GM04504 (cell line): ENCODE measurements at regions not wholly inside any gene's neighbourhood (a gene's known extent, or its start where the extent isn't known, plus 50 kb on each side); places are given as distances from the start of the nearest gene placed in this dataset.
A peak's percentile ranks its signal among the peaks of the same experiment; 100 is the strongest.

Source experiments
- DNase-seq: peaks from one replicate; pipeline ENCODE4 v3.0.0-alpha.2; 2012; ENCODE audit warnings: low read depth

DNA sequence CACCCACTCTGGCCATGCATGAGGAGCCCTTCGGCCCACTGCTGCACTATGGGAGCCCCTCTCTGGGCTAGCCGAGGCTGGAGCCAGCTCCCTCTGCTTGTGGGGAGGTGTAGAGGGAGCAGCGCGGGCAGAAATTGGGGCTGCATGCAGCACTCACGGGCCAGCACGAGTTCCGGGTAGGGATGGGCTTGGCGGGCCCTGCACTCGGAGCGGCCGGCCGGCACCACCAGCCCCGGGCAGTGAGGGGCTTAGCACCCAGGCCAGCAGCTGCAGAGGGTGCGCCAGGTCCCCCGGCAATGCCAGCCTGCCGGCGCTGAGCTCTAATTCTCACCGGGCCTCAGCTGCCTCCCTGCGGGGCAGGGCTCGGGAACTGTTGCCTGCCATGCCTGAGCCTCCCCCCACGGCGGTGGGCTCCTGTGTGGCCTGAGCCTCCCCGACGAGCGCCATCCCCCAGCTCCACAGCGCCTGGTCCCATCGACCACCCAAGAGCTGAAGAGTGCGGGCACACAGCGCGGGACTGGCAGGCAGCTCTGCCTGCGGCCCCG lies 209.0 kb downstream of the LTN1 start:
- no peak for DNase-seq

DNA sequence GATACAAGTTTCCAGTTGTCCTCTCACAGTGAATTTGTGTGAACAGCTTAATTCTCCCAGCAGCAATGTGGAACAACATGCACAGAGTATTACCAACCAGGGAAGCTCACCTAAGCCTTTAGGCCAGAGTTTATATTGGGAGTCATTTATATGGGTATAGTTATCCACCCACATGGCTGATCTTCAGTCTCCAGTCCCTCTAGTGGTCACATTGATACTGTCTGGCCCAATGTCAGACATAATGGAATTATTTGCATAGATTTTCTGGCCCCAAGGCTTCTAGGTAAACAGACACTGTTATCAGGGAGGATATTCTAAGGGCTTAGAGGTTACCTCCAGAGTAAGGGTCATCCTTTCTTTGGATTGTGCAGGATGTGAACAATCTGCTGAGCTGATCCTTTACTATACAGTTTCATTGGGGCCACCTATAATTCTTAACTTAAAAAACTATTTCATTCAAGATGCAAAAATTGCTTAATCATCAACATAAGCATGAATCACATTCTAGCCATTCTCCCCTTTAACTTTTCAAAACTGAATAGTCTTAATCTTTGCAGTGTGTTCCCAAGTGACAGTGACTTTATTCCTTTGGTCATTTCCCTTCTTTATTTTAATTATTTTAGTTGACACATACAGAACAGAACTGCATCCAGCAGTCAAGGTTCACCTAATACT lies 210.9 kb downstream of the LTN1 start:
- DNase-seq, result no peak

DNA sequence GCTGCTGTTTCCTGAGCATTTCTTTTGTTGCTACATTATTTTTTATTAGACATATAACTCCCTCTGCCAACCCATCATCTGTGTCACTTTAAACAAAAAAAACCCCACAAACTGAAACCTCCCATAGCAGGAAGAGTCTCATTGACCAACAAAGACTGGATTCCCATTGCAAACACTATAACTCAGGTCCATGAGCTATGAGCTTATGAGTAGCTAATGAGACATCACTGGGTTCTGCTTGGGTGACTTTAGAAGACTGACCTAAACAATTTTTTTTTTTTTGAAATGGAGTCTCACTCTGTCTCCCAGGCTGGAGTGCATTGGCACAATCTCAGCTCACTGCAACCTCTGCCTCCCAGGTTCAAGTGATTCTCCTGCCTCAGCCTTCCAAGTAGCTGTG lies 212.8 kb downstream of the LTN1 start:
- DNase-seq, result no peak

DNA sequence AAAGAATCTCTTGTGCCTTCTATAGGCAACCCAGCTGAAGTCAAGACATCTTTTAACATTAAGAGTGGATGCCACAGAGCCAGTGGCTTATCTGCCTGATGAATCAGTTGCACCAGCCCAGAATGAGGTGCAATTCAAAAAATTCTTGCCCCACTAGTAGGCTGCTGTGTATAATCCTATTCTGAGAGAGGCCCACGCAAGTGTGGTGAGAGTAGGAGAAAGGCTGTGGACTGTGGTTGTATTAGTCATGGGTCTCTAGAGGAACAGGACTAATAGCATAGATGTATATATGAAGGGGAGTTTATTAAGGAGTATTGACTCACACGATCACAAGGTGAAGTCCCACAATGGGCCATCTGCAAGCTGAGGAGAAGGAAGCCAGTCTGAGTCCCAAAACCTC lies 216.4 kb downstream of the LTN1 start:
- DNase-seq, result no peak

DNA sequence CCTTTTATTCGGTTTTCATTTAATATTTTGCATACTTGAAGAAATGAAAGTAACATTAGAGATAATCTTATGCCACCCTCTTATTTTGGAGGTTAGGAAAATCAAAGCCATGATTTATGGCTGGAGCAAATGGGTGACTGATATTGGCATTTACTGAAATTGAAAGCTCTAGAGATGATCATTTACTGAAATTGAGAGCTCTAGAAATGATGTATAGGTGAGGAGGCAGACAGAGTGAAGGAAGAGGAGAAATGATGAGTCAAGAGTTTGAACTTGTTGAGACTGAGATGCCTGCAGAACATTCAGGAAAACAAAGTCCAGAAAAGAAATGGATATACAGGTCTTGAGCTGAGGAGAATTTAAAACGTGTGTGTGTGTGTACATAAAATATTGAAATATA lies 217.6 kb downstream of the LTN1 start:
- no peak for DNase-seq

DNA sequence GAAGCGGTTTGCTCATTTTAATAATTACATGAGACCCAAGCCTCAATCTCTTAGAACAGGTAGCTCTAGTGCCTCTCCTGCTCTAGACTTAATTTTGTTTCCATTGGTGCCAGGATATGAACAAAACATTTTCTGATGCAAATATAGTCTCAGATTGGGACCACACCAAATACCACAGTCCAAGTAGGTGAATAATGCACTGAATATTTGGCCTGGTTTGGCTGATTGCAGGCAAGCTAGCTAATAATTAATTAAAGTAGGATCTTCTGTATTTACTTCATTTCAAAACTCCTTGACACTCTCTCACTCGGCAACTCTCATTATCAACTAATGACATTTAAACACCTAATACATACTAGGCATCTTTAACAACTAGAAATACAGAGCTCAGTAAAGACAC lies 219.6 kb downstream of the LTN1 start:
- no peak for DNase-seq

DNA sequence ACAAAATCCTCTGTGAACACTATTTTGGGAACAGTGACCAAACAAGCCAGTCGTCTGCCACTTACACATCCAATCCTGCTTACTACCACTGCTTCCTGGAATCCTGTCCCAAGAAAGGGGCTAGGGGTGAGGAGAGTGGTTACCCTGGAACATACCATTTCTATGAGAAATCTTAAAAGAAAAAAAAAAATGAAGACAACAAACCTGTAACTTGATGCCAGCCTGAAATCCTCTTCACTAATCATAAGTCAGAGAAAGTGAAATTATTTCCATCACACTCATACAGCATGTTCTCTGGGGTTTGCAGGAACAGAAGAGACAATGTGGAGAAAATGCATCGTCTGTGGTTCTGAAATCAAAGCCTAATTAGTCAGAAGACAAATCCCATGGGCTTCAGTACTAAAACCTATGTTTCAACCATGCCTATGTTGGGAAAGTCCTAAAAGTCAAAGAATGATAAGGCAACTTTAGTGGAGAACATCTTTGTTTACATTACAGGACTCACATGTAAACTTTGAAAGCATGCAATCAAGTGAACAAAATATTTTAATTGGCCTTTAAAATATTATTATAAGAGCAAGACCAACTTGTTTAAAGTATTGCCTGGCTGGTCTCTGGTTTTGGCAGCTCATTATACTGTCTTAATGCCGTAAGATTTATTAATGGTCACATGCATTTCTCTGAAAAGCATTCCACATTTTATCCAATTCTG lies 220.7 kb downstream of the LTN1 start:
- peak; percentile 51 for DNase-seq

DNA sequence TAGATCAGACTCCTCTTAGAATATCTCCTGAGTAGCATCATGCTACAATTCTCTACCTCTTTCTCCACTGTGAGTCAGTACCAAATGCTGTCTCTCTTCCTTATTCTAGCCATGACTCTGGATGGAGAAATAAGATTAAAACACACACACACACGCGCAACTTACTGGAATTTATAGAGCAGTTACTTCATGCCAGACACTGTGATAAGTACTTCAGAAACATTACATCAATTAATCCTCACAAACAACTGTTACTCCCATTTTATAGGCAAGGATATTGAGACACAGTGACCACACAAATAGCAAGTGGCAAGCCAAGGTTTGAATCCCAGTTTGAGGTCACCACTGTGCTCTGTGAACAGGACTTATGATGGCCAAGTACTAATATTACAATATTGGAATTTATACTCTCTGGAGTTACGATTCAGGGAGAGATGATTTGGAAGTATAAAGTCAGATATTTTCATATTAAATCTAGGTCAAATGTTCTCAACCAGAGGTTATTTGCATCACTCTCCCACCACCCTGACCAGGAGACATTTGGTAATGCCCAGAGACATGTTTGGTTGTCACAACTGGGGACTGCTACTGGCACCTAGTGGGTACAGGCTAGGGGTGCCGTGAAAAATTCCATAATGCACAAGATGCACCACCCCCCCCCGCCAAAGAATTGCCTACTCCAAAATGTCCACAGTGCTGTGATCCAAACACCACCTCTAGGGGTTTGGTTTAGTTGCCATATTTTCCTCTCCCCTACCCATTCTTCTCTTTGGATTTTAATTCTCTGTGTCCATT lies 221.6 kb downstream of the LTN1 start:
- DNase-seq, result no peak

DNA sequence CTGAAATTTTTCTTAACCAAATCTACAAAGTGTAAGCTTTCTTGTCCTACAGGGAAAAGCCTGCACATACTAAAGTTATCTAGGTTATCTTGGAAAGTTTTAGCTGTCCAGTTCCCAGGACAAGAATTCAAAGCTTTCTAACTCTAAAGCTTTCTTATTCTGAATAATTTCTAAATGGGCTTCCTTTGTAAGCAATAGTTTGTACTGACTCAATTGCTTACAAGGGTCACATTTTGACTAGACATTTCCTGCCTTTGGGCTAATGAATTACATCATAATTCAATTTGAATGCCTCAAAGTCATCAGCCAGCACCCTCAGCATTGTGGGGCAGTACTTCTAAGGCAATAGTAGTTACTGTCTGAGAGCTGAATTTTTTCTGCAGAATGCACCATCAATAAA lies 223.0 kb downstream of the LTN1 start:
- no peak for DNase-seq

DNA sequence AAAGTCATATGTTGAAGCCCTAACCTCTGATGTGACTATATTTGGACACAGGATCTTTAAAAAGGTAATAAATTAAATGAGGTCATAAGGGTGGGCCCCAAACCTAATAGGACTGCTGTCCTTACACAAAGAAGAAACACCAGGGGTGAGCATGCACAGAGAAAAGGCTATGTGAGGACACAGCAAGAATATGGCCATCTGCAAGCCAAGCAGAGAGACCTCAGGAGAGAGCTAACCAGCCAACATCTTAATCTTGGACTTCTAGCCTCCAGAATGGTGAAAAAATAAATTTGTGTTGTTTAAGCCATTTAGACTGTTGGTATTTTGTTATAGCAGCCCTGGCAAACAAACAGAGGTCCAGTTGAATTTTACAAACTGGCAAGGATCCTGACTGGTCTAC lies 223.9 kb downstream of the LTN1 start:
- no peak for DNase-seq

DNA sequence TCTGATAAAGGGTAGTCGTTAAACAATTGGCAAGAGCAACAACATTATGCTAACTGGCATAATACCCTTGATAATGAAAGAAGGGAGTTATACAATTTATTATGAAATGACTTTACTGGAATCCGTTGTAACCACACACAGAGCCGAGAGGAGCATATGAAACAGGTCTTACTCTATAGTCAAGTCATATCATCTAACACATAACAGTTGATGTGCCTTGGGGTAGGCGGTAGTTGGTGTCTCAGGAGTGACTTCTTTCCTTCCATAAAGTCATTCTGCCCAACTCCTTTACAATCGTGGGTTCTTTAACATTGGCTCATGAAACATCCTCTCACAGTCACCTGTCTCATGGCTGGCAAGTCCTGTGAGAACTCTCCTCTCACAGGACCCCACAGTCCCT lies 225.2 kb downstream of the LTN1 start:
- no peak for DNase-seq

DNA sequence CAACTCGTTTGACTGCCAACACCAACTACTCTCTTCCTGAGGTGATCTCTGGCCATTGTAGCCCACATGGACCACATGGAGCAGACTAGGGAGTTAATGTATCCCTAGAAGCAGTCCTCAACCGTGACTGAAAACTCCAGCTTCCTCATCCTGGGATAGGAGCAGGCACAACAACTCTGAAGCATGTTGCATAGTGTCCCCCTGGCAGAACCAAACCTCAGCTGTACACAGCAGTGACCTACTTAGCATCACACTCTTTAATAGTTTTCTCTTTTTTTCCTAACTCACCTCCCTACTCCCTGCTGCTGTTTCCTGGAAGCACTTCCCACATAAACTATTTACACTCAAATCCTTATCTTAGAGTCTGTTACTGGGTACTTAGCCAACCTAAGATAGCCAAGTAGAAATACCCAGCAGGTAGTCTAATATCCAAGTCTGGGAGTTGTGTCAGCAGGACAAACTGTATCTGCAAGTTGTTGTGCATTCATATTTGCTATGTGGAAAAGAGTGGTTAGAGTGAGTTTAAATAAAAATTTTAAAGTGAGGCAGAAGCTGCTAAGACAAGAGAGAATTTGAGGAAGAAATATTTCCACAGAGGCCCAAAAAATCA lies 228.8 kb downstream of the LTN1 start:
- no peak for DNase-seq

DNA sequence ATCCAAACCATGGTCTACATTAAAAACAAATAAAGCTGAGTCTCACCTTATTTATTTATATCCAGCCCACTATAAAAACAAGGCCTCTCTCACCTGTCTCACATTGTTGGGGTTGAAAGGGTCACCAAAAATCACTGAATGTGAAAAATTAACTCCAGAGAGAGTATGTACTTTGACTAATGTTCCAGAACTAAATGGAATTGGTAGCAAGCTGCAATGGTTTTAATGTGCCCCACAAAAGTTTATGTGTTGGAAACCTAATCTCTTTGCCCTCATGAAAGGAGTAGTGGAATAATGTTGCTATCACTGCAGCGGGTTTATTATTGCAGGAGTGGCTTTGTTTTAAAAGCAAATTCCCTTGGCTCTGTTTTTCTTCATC lies 230.3 kb downstream of the LTN1 start:
- DNase-seq, result no peak

DNA sequence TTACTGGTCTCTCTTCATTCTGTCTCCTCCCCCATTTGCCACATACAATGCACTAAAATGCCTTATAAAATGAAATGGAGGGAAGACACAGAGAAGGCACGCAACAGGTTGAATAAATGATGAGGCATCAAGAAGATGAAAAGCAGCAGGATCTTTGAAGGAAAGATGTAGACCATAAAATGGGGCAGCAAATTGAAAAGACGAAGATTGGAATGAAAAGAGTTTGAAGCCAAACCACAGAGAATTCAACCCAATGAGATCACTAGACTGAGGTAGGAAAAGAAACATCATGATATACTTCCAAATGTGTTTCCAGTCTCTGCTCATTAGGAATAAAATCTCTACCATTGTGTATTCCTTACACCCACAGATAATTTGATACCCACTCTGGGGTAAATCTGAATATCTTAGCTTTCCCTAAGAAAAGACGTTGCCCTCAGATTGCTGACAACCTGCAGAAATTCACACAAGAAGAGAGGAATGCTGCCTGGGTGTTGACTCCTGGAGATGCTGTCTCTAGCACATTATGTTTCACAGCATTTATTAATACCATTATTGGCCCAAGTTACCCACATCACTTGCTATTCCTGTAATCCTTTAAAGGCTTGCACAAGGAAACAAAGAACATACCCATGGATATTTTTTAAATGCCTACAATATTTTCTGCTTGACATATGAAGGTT lies 230.9 kb downstream of the LTN1 start:
- DNase-seq, result no peak

DNA sequence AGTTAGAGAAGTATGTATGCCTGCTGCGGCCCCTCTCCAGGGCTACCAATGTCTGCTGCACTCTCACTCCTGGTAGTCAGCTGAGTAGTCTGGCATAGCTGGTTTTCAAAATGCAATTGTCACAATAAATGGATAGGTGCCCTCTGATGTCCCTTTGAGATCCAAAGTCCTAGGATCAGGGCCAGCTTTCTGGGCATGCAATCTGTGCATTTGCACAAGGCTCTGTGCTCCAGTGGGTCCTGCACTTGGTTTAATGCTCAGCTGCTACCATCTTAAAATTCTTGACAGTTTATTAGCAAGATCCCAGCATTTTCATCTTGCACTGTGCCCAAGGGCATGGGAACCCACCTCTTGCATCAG lies 233.8 kb downstream of the LTN1 start:
- no peak for DNase-seq

DNA sequence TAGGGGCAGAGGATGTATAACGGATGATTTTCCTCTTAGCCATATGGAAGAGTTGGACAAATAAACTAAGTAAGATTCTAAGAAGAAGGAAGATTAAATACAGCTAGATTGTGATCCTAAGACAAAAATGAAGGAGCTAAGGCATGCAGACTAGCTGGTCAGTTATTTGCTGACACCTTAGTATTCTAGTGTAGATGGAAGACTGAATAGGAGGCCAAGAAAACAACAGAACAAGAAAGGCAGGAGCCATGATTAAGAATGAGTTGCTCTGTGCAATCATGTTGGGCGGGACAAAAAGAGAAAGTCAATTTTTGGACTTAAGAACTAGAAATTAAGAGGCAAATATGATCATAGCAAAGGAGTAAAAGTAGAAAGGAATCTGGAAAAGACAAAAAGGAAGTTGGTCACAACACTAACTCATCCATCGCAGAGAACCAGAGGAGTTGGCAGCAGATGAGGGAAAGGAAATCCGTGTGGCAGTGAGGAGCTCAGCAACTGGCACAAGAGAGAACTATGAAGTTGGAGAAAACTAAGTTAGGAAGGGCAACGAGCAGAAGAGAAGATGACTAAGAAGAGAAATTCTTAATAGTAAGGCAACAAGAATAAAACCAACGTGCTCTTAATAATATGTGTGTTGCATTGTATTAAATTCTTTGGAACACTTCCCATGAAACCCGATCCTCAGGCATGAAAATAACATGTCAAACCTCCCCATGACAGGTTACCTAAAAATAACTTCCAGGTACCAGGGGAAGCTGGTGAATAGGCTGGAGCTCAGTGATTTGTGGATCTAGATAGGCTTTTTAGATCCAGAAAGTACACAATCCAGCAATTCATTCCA lies 234.4 kb downstream of the LTN1 start:
- no peak for DNase-seq

DNA sequence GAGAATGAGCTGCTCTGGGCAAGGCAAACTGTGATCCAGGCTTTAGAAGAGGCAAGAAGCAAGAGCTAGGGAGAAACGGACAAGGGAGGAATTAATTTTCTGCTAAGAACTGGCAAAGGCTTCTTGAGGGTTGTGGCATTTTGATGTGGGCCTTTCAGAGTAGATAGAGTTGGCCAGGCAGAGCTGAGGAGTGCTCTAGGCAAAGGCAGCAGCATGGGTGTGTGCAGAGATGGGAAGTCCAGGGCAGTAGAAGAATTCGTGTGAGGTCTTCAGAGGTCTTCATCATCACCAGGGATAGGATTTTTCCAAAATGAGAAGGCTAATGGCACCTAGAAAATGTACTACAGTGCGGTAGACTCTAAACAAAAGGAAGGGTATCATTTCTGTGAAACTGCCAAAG lies 237.8 kb downstream of the LTN1 start:
- DNase-seq, result no peak

DNA sequence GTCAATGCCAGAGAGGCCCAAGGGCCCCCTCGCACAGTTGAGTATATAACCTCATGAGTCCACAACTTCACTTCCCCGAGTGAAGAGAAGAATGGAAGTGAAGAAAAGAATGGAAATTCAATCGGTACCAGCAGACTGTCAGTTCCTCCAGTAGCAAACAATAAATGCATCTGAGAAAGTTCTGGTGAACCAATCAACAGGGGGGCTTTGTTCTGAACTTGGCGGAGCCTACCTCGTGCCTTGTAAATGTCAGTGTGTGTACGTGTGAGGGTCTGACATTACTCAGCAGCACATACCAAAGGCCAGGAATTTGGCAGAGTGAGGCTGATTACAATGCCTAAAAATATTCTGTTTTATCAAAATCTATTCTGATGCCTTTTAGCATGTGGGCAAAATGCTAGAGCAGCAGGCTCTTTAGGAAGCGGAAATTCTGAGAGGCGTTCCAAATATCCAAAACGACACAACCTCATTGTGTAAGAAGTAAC lies 238.5 kb downstream of the LTN1 start:
- DNase-seq, result no peak

DNA sequence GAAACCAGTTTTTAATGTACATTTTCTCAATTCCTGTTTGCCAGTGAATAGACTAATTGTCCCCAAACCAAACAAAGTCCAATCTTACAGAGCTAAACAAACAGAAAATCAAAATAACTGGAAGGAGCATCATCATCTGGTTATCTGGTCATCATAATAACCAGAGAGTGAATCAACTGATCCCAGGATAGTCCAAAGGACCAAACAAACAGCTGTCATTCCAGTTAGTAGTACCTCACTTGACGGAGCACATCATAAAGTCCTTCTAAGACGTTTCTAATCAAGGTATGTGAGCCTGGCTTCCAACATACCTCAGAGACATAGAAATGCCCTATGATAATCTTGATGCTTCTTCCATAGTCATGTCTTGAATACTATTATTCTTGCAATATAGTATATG lies 240.5 kb downstream of the LTN1 start:
- no peak for DNase-seq

DNA sequence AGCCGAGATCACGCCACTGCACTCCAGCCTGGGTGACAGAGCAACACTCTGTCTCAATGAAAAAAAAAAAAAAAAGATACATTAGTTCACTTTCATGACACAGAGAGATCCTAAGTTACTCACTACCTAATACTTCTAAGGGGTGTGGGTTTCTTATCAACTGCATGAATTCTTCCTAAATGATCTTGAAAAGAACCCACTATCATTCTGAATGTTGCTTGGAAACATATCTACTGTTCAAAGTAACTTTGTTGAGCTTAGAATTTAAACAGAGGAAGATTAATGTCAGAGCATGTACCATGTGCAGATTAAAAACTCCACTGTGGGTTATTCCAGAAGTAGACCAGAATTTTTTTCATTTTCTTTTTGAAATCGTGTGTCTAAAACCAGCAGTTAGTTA lies 241.5 kb downstream of the LTN1 start:
- no peak for DNase-seq

DNA sequence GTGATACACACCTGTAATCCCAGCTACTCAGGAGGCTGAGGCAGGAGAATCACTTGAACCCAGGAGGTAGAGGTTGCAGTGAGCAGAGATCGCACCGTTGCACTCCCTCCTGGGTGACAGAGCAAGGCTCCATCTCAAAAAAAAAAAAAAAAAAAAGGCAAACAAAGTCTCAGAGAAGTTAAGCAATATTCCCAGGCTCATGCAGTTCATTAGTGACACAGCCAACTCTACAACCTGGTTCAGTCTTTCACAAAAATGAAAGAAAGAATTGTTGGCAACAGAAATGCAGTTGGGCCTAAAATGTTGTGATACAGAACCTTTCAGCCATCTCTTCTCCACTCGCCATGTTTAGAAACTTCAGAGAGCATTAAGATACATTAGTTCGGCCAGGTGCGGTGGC lies 242.1 kb downstream of the LTN1 start:
- no peak for DNase-seq
